Fibroblast of lung (primary cell): ENCODE measurements at regions not wholly inside any gene's neighbourhood (a gene's known extent, or its start where the extent isn't known, plus 50 kb on each side); places are given as distances from the start of the nearest gene placed in this dataset.

Source experiments
- DNase-seq, 2 donors: peaks; one replicate each; pipeline versions ENCODE4 v3.0.0 to v3.0.0-alpha.2; 2010; ENCODE audit warnings: low read depth in 2 of 2
- H2AFZ ChIP-seq: 2 replicates; pipeline ENCODE4 v1.5.1; 2012; ENCODE audit warnings: low read length, control low read depth, inconsistent platforms
- H3K27ac ChIP-seq: 2 replicates; pipeline ENCODE4 v1.5.1; 2011; ENCODE audit warnings: low read length, control low read depth; ENCODE audit not compliant: insufficient read depth
- H3K27me3 ChIP-seq: 2 replicates; pipeline ENCODE4 v1.5.1; 2011; ENCODE audit warnings: mild to moderate bottlenecking, low read length; ENCODE audit not compliant: control insufficient read depth, insufficient read depth
- H3K36me3 ChIP-seq: 2 replicates; pipeline ENCODE4 v1.5.1; 2011; ENCODE audit warnings: low read length; ENCODE audit not compliant: control insufficient read depth, insufficient read depth
- H3K4me1 ChIP-seq: 2 replicates; pipeline ENCODE4 v1.5.1; 2011; ENCODE audit warnings: low read length; ENCODE audit not compliant: control insufficient read depth, insufficient read depth; ENCODE audit errors: extremely low read depth
- H3K4me2 ChIP-seq: 2 replicates; pipeline ENCODE4 v1.5.1; 2011; ENCODE audit warnings: low read length, control low read depth; ENCODE audit not compliant: insufficient read depth; ENCODE audit errors: extremely low read depth
- H3K4me3 ChIP-seq, 4 experiments: fragments of 200-600 bp in 1 of 4; sonication (generic) in 1 of 4; replicated peaks in 1 of 4; 2 replicates each; pipeline ENCODE4 v1.5.1; 2011 to 2016; ENCODE audit warnings: low read length in 4 of 4, low read depth in 3 of 4, mild to moderate bottlenecking in 3 of 4, control low read depth in 2 of 4, inconsistent platforms in 1 of 4, mixed read lengths in 1 of 4; ENCODE audit not compliant: insufficient read depth in 1 of 4; ENCODE audit errors: control extremely low read depth in 1 of 4
- H3K79me2 ChIP-seq: 2 replicates; pipeline ENCODE4 v1.5.1; 2012; ENCODE audit warnings: mild to moderate bottlenecking, low read length, inconsistent platforms; ENCODE audit not compliant: control insufficient read depth, insufficient read depth
- H3K9ac ChIP-seq: 2 replicates; pipeline ENCODE4 v1.5.1; 2011; ENCODE audit warnings: mild to moderate bottlenecking, low read length, control low read depth; ENCODE audit not compliant: insufficient read depth
- H3K9me3 ChIP-seq: 2 replicates; pipeline ENCODE4 v1.5.1; 2012; ENCODE audit warnings: low read depth, low read length; ENCODE audit not compliant: control insufficient read depth, insufficient read depth
- H4K20me1 ChIP-seq: 2 replicates; pipeline ENCODE4 v1.5.1; 2011; ENCODE audit warnings: low read length; ENCODE audit not compliant: control insufficient read depth, insufficient read depth; ENCODE audit errors: extremely low read depth
- EZH2 ChIP-seq: IDR thresholded peaks from 2 replicates; pipeline ENCODE4 v1.5.1; 2012; ENCODE audit warnings: low read length, control low read depth, mild to moderate bottlenecking; ENCODE audit errors: missing control alignments
- TF ChIP-seq, protein P1 (sequence below), 2 donors: IDR thresholded peaks in 1 of 2; conservative IDR thresholded peaks in 1 of 2; 1 replicate in 1 of 2; 2 replicates in 1 of 2; pipeline ENCODE4 v1.5.1; 2011 to 2012; ENCODE audit warnings: low read length in 2 of 2, control low read depth in 1 of 2, inconsistent platforms in 1 of 2, low read depth in 1 of 2, mild to moderate bottlenecking in 1 of 2

GRCh38 chr2:121884078-121884477, 128.6 kb downstream of the TSN start:
- Histone ChIP-seq H3K4me2 (no peak overlapping the region), H3K9me3 (no peaks in the 10 kb centered on the region), H3K36me3 (no peaks in the 10 kb centered on the region), H2AFZ (no peak overlapping the region), H3K4me3 (no peak overlapping the region), H3K79me2 (no peaks in the 10 kb centered on the region), H3K4me1 (no peaks in the 10 kb centered on the region), H4K20me1 (no peaks in the 10 kb centered on the region), H3K27ac (no peak overlapping the region), H3K27me3 (no peaks in the 10 kb centered on the region), H3K9ac (no peak overlapping the region)
- TF ChIP-seq, protein P1, sequence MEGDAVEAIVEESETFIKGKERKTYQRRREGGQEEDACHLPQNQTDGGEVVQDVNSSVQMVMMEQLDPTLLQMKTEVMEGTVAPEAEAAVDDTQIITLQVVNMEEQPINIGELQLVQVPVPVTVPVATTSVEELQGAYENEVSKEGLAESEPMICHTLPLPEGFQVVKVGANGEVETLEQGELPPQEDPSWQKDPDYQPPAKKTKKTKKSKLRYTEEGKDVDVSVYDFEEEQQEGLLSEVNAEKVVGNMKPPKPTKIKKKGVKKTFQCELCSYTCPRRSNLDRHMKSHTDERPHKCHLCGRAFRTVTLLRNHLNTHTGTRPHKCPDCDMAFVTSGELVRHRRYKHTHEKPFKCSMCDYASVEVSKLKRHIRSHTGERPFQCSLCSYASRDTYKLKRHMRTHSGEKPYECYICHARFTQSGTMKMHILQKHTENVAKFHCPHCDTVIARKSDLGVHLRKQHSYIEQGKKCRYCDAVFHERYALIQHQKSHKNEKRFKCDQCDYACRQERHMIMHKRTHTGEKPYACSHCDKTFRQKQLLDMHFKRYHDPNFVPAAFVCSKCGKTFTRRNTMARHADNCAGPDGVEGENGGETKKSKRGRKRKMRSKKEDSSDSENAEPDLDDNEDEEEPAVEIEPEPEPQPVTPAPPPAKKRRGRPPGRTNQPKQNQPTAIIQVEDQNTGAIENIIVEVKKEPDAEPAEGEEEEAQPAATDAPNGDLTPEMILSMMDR (conservative IDR thresholded peaks at IDR 0.05 in 1 of 2, IDR thresholded peaks at IDR 0.05 in 1 of 2; ENCODE audit: low read depth in 1 of 2, low read length in 2 of 2) = no peak
- no peak for TF ChIP-seq EZH2
- DNase-seq = no peak

DNA sequence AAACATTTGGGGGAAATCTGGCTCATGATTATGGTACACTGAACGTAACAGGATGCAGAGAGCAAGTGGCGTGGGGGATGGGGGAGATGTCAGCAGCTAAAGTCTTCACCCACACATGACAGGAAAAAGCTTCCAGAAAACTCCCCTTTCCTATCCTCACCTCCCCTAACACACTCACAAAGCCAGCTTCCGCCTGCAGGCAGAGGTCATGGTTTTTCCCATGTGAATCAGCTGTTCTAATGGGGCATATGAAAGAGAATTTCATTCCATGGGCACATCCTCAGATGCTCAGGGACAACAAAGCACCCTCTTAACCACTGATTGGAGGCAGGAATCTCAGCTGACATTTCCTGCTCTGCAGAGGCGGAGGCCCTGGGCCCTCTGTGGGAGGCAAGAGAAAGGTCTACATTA, 129.1 kb downstream of the TSN start:
- Histone ChIP-seq H4K20me1 (no peaks in the 10 kb centered on the region), H2AFZ (no peak overlapping the region), H3K4me2 (no peak overlapping the region), H3K9ac (no peak overlapping the region), H3K9me3 (no peaks in the 10 kb centered on the region), H3K27me3 (no peaks in the 10 kb centered on the region), H3K27ac (no peak overlapping the region), H3K4me3 (no peak overlapping the region), H3K36me3 (no peaks in the 10 kb centered on the region), H3K79me2 (no peaks in the 10 kb centered on the region), H3K4me1 (no peaks in the 10 kb centered on the region)
- DNase-seq = no peak
- TF ChIP-seq EZH2 = no peak
- TF ChIP-seq, protein P1 (conservative IDR thresholded peaks at IDR 0.05 in 1 of 2, IDR thresholded peaks at IDR 0.05 in 1 of 2; ENCODE audit: low read depth in 1 of 2, low read length in 2 of 2) = no peak

- H3K79me2 ChIP-seq = no peaks in the 10 kb centered on the region
- no peak overlapping the region for H3K9ac ChIP-seq
Measured at GRCh38 chr2:121886059-121886458, 130.6 kb downstream of the TSN start.

More at GRCh38 chr2:121886059-121886458, 130.6 kb downstream of the TSN start:
- H3K4me2 ChIP-seq = no peak overlapping the region
- TF ChIP-seq, protein P1 (conservative IDR thresholded peaks at IDR 0.05 in 1 of 2, IDR thresholded peaks at IDR 0.05 in 1 of 2; ENCODE audit: low read depth in 1 of 2, low read length in 2 of 2) = no peak
- TF ChIP-seq EZH2 = no peak
- no peaks in the 10 kb centered on the region for H3K9me3 ChIP-seq
- no peaks in the 10 kb centered on the region for H4K20me1 ChIP-seq
- H3K4me3 ChIP-seq = no peak overlapping the region
- H3K27ac ChIP-seq = no peak overlapping the region
- H2AFZ ChIP-seq = no peak overlapping the region
- H3K4me1 ChIP-seq = no peaks in the 10 kb centered on the region
- H3K36me3 ChIP-seq = no peaks in the 10 kb centered on the region
- no peak for DNase-seq
- no peaks in the 10 kb centered on the region for H3K27me3 ChIP-seq
